ENCODE measurements at regions not wholly inside any gene's neighbourhood (a gene's known extent, or its start where the extent isn't known, plus 50 kb on each side); places are given as distances from the start of the nearest gene placed in this dataset.

DNA sequence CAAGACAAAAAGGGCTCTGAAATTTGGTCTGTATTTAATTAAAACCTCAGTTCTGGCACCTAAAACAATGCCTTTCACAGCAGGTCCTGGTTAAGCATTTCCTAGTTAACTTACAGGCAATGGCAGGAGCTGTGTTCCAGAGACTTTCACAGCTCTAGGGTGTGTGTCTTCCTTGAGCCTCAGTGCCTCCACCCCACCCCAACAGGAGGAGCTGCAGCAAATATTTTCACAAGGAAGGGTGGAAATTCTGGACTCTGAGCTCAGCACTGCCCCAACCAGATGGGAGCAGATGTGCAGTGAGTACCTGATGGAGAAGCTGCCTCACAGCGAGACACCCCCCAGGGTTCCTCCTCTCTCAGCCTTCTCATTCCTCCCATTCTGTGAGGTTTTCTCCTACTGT is 106.3 kb upstream of the SPATA12 start:
- Histone ChIP-seq H3K79me2 (ENCODE audit: insufficient read depth, low read length) (no peaks in the 10 kb centered on the region), H4K20me1 (ENCODE audit: insufficient read depth, low read length, poor library complexity, severe bottlenecking) (no peaks in the 10 kb centered on the region), H3K9me3 (ENCODE audit: insufficient read depth, low read depth, low read length) (no peaks in the 10 kb centered on the region), H3K27me3 (ENCODE audit: insufficient read depth, low read length, poor library complexity, severe bottlenecking) (no peaks in the 10 kb centered on the region), H3K36me3 (ENCODE audit: insufficient read depth, low read length) (no peaks in the 10 kb centered on the region), H3K9ac (ENCODE audit: low read depth, low read length, poor library complexity, severe bottlenecking) (no peak overlapping the region), H3F3A (ENCODE audit: low read depth) (no peaks in the 10 kb centered on the region), H3K4me3 (ENCODE audit: low read length, poor library complexity, severe bottlenecking) (no peak overlapping the region), H2AFZ (ENCODE audit: low read length) (peak overlapping the region; percentile 23; the same call in 1 of the 2 replicates), H3K4me2 (ENCODE audit: low read depth, low read length, poor library complexity, severe bottlenecking) (no peak overlapping the region), H3K4me1 (ENCODE audit: insufficient read depth, low read length, poor library complexity, severe bottlenecking) (peaks cover 7% of the 10 kb centered on the region), H3K9me2 (replicated peaks; ENCODE audit: low read depth, low read length) (no peaks in the 10 kb centered on the region)
- no peak for TF ChIP-seq EZH2phosphoT487 (IDR thresholded peaks at IDR 0.05; ENCODE audit: borderline replicate concordance)
- TF ChIP-seq, protein P1, sequence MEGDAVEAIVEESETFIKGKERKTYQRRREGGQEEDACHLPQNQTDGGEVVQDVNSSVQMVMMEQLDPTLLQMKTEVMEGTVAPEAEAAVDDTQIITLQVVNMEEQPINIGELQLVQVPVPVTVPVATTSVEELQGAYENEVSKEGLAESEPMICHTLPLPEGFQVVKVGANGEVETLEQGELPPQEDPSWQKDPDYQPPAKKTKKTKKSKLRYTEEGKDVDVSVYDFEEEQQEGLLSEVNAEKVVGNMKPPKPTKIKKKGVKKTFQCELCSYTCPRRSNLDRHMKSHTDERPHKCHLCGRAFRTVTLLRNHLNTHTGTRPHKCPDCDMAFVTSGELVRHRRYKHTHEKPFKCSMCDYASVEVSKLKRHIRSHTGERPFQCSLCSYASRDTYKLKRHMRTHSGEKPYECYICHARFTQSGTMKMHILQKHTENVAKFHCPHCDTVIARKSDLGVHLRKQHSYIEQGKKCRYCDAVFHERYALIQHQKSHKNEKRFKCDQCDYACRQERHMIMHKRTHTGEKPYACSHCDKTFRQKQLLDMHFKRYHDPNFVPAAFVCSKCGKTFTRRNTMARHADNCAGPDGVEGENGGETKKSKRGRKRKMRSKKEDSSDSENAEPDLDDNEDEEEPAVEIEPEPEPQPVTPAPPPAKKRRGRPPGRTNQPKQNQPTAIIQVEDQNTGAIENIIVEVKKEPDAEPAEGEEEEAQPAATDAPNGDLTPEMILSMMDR (conservative IDR thresholded peaks at IDR 0.05; ENCODE audit: low read length) = no peak

GRCh38 chr3:56952846-56953245 is 107.6 kb upstream of the SPATA12 start:
- no peak overlapping the region for H3K9ac ChIP-seq (ENCODE audit: low read depth, low read length, poor library complexity, severe bottlenecking)
- H3K79me2 ChIP-seq (ENCODE audit: insufficient read depth, low read length) = no peaks in the 10 kb centered on the region
- peaks cover 7% of the 10 kb centered on the region for H3K4me1 ChIP-seq (ENCODE audit: insufficient read depth, low read length, poor library complexity, severe bottlenecking)
- no peaks in the 10 kb centered on the region for H3K36me3 ChIP-seq (ENCODE audit: insufficient read depth, low read length)
- H3K27me3 ChIP-seq (ENCODE audit: insufficient read depth, low read length, poor library complexity, severe bottlenecking) = no peaks in the 10 kb centered on the region
- no peaks in the 10 kb centered on the region for H3F3A ChIP-seq (ENCODE audit: low read depth)
- H3K4me3 ChIP-seq (ENCODE audit: low read length, poor library complexity, severe bottlenecking) = no peak overlapping the region
- H3K9me2 ChIP-seq (replicated peaks; ENCODE audit: low read depth, low read length) = no peaks in the 10 kb centered on the region
- H3K4me2 ChIP-seq (ENCODE audit: low read depth, low read length, poor library complexity, severe bottlenecking) = no peak overlapping the region
- H2AFZ ChIP-seq (ENCODE audit: low read length) = no peak overlapping the region; the same call in 1 of the 2 replicates
- no peak for TF ChIP-seq EZH2phosphoT487 (IDR thresholded peaks at IDR 0.05; ENCODE audit: borderline replicate concordance)
- TF ChIP-seq, protein P1 (conservative IDR thresholded peaks at IDR 0.05; ENCODE audit: low read length) = no peak
- H3K9me3 ChIP-seq (ENCODE audit: insufficient read depth, low read depth, low read length) = no peaks in the 10 kb centered on the region
- no peaks in the 10 kb centered on the region for H4K20me1 ChIP-seq (ENCODE audit: insufficient read depth, low read length, poor library complexity, severe bottlenecking)

GRCh38 chr3:56952061-56952460 is 108.4 kb upstream of the SPATA12 start:
- H2AFZ ChIP-seq (ENCODE audit: low read length) = no peak overlapping the region
- no peak overlapping the region for H3K4me3 ChIP-seq (ENCODE audit: low read length, poor library complexity, severe bottlenecking)
- H3K9ac ChIP-seq (ENCODE audit: low read depth, low read length, poor library complexity, severe bottlenecking) = no peak overlapping the region
- H3K79me2 ChIP-seq (ENCODE audit: insufficient read depth, low read length) = no peaks in the 10 kb centered on the region
- no peaks in the 10 kb centered on the region for H4K20me1 ChIP-seq (ENCODE audit: insufficient read depth, low read length, poor library complexity, severe bottlenecking)
- H3K4me1 ChIP-seq (ENCODE audit: insufficient read depth, low read length, poor library complexity, severe bottlenecking) = peaks cover 5% of the 10 kb centered on the region
- no peaks in the 10 kb centered on the region for H3K9me3 ChIP-seq (ENCODE audit: insufficient read depth, low read depth, low read length)
- no peak overlapping the region for H3K4me2 ChIP-seq (ENCODE audit: low read depth, low read length, poor library complexity, severe bottlenecking)
- H3K36me3 ChIP-seq (ENCODE audit: insufficient read depth, low read length) = no peaks in the 10 kb centered on the region
- TF ChIP-seq, protein P1 (conservative IDR thresholded peaks at IDR 0.05; ENCODE audit: low read length) = no peak
- no peak for TF ChIP-seq EZH2phosphoT487 (IDR thresholded peaks at IDR 0.05; ENCODE audit: borderline replicate concordance)
- H3K9me2 ChIP-seq (replicated peaks; ENCODE audit: low read depth, low read length) = no peaks in the 10 kb centered on the region
- H3F3A ChIP-seq (ENCODE audit: low read depth) = no peaks in the 10 kb centered on the region
- no peaks in the 10 kb centered on the region for H3K27me3 ChIP-seq (ENCODE audit: insufficient read depth, low read length, poor library complexity, severe bottlenecking)
